ENCODE measurements at regions not wholly inside any gene's neighbourhood (a gene's known extent, or its start where the extent isn't known, plus 50 kb on each side); places are given as distances from the start of the nearest gene placed in this dataset.

GRCh38 chr9:99557816-99558215, 263.9 kb upstream of the NR4A3 start:
- TF ChIP-seq POLR2AphosphoS5 (IDR thresholded peaks at IDR 0.05; ENCODE audit: low read depth, low read length), result no peak
- no peak for TF ChIP-seq TAF1 (IDR thresholded peaks at IDR 0.05; ENCODE audit: borderline replicate concordance, low read depth, low read length)
- TF ChIP-seq POLR2A (IDR thresholded peaks at IDR 0.05; ENCODE audit: low read depth, low read length), result no peak
